Esophagus squamous epithelium (tissue), 5 donors: ENCODE measurements at regions not wholly inside any gene's neighbourhood (a gene's known extent, or its start where the extent isn't known, plus 50 kb on each side); places are given as distances from the start of the nearest gene placed in this dataset.

ENCODE experiments used
- DNase-seq: peaks from one replicate; lab custom pipeline; 2025; lab: John Stamatoyannopoulos, UW
- H3K27ac ChIP-seq, 4 donors: fragments of 200-600 bp; sonication (generic); one replicate each; pipeline ENCODE4 v1.5.1; 2016 to 2019; ENCODE audit warnings: mild to moderate bottlenecking in 1 of 4
- H3K27me3 ChIP-seq, 4 donors: fragments of 200-600 bp; sonication (generic); 1 replicate in 3 of 4; 2 replicates in 1 of 4; pipeline versions ENCODE4 v1.5.1 to v1.6.0; 2017 to 2021; ENCODE audit warnings: antibody characterized with exemption in 1 of 4
- H3K36me3 ChIP-seq, 3 donors: fragments of 200-600 bp; sonication (generic); one replicate each; pipeline ENCODE4 v1.5.1; 2016 to 2019
- H3K4me1 ChIP-seq, 3 donors: fragments of 200-600 bp; sonication (generic); one replicate each; pipeline ENCODE4 v1.5.1; 2017 to 2019
- H3K4me3 ChIP-seq, 4 donors: fragments of 200-600 bp; sonication (generic); 1 replicate in 3 of 4; 2 replicates in 1 of 4; pipeline ENCODE4 v1.5.1; 2016 to 2019; ENCODE audit warnings: mild to moderate bottlenecking in 2 of 4, moderate library complexity in 1 of 4
- H3K9me3 ChIP-seq, 3 donors: fragments of 200-600 bp; sonication (generic); one replicate each; pipeline ENCODE4 v1.5.1; 2016 to 2019
- POLR2A ChIP-seq, 4 donors: fragments of 450-650 bp; IDR thresholded peaks; one replicate each; pipeline ENCODE4 v1.6.1; 2017; ENCODE audit warnings: antibody characterized with exemption in 4 of 4, mild to moderate bottlenecking in 4 of 4, moderate library complexity in 3 of 4
- WGBS, 2 donors: methylation state at CpG; one replicate each; pipeline ENCODE4 v1.1.5; 2018; 5-methylcytosine and 5-hydroxymethylcytosine counted together
- intact Hi-C: fragments of 100-400 bp; cut with DNase I; formaldehyde crosslinking; loops from one replicate; pipeline ENCODE4 v1.15.0; 2022
- TF ChIP-seq, protein P1 (sequence below), 6 experiments: fragments of 450-650 bp in 4 of 6; fragments of 200-600 bp in 2 of 6; sonication (generic) in 2 of 6; IDR thresholded peaks; one replicate each; pipeline ENCODE4 v1.5.1; 2016 to 2019; ENCODE audit warnings: antibody characterized with exemption in 6 of 6, mild to moderate bottlenecking in 4 of 6, moderate library complexity in 4 of 6
- donor health status: DM: yes; HTN: yes; CAD: no.

DNA sequence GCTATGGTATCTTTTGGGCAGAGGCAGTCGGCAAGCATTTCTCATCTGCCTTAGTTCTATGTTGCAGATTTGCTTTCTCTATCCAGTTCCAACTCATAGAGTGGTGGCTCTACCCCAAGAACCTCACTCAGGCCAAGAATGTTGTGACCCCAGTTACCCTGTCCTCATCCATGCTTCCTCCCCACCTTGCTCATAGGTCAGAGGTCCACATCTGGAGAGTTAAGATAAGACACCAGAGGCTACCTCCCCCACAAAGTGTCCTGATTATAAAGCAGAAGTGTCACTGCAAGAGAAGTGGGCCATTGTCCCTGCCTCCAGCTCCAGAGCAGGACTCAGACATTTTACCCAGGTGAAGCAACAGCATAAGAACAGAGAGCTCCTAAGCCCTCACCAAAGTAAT lies 276.8 kb upstream of the CHST9 start:
- WGBS, 2 donors = 64 to 75% methylated on average over 1 of the region's 1 CpG
- Histone ChIP-seq H3K27me3 (no peaks in the 10 kb centered on the region), H3K9me3 (no peaks in the 10 kb centered on the region), H3K36me3 (no peaks in the 10 kb centered on the region), H3K4me3 (no peak overlapping the region), H3K4me1 (no peaks in the 10 kb centered on the region), H3K27ac (no peak overlapping the region)
- DNase-seq = no peak
- intact Hi-C loops = loop anchor here (5.0 kb wide), 1 partner anchor 50 kb away; no protein-coding TSS in a partner anchor
- TF ChIP-seq POLR2A (IDR thresholded peaks at IDR 0.05) = no peak
- TF ChIP-seq, protein P1, sequence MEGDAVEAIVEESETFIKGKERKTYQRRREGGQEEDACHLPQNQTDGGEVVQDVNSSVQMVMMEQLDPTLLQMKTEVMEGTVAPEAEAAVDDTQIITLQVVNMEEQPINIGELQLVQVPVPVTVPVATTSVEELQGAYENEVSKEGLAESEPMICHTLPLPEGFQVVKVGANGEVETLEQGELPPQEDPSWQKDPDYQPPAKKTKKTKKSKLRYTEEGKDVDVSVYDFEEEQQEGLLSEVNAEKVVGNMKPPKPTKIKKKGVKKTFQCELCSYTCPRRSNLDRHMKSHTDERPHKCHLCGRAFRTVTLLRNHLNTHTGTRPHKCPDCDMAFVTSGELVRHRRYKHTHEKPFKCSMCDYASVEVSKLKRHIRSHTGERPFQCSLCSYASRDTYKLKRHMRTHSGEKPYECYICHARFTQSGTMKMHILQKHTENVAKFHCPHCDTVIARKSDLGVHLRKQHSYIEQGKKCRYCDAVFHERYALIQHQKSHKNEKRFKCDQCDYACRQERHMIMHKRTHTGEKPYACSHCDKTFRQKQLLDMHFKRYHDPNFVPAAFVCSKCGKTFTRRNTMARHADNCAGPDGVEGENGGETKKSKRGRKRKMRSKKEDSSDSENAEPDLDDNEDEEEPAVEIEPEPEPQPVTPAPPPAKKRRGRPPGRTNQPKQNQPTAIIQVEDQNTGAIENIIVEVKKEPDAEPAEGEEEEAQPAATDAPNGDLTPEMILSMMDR (IDR thresholded peaks at IDR 0.05) = no peak

DNA sequence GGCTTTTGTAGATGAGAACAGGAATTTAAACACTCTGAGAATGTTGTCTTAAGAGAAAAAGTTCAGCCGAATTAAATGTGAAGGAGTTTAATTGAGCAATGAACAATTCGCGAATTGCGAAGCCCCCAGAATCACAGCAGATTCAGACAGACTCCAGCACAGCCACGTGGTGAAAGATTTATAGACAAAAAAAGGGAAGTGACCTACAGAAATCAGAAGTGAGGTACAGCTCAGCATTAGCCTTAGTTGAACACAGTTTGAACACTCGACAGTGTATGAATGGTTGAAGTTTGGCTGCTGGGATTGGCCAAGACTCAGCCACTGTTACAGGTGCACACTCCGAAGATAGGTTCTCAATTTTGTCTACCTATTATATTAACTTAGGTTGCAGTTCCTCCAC lies 264.0 kb upstream of the CHST9 start:
- intact Hi-C loops = no loop called here

DNA sequence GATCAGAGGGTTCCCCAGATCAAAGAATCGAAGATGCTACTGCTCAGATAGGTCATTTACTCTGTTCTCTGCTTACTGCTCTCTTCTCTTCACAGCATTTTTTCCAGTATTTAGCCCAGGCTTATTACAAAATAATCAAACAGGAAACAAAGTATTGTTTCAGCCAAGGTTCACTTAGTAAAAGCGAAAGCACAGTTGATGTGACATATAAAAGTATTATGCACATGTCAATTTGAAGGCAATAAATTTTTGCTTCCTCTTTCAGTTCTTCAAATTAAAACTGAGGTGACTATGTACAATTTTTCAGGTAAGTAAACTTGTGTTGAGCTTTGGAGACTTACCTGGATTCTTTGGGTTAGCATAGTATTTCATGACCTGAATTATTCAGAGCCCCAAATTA lies 262.8 kb upstream of the CHST9 start:
- Histone ChIP-seq H3K4me1 (no peaks in the 10 kb centered on the region), H3K27ac (no peak overlapping the region), H3K9me3 (no peaks in the 10 kb centered on the region), H3K27me3 (no peaks in the 10 kb centered on the region), H3K36me3 (no peaks in the 10 kb centered on the region), H3K4me3 (no peak overlapping the region)
- TF ChIP-seq, protein P1 (IDR thresholded peaks at IDR 0.05) = no peak
- no peak for TF ChIP-seq POLR2A (IDR thresholded peaks at IDR 0.05)
- intact Hi-C loops = no loop called here
- no peak for DNase-seq
- 41 to 45% methylated on average over 2 of the region's 2 CpGs for WGBS, 2 donors

More for the DNA sequence above, 264.0 kb upstream of the CHST9 start:
- Histone ChIP-seq H3K4me1 (no peaks in the 10 kb centered on the region), H3K4me3 (no peak overlapping the region), H3K27me3 (no peaks in the 10 kb centered on the region), H3K9me3 (no peaks in the 10 kb centered on the region), H3K36me3 (no peaks in the 10 kb centered on the region), H3K27ac (no peak overlapping the region)
- no peak for DNase-seq
- TF ChIP-seq POLR2A (IDR thresholded peaks at IDR 0.05) = no peak
- TF ChIP-seq, protein P1 (IDR thresholded peaks at IDR 0.05) = no peak
- WGBS, 2 donors = 71 to 74% methylated on average over 7 of the region's 7 CpGs

DNA sequence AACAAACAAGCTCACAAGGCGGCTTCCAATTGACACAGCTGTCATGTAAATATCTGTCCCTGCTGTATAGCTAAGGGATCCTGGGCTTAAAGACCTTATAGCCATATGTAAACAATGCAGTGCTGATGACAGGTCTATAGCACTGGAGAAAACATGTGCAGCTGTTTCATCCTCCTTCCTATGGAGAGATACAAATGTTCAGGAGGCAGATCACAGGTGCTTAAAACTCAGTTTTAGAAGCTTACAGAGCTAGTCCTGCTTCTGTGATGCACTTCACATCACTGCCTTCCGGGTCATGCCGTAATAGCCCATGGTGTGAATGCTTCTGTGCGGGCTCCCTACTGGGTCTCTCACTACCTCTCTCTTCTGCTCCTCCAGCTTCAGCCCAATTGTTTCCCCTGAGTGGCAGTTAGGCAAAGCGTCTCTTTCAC lies 262.4 kb upstream of the CHST9 start:
- no peaks in the 10 kb centered on the region for H3K36me3 ChIP-seq
- TF ChIP-seq, protein P1 (IDR thresholded peaks at IDR 0.05) = no peak
- TF ChIP-seq POLR2A (IDR thresholded peaks at IDR 0.05) = no peak
- no peaks in the 10 kb centered on the region for H3K9me3 ChIP-seq
- H3K4me1 ChIP-seq = no peaks in the 10 kb centered on the region
- H3K27me3 ChIP-seq = no peaks in the 10 kb centered on the region
- WGBS, 2 donors = 60 to 61% methylated on average over 5 of the region's 5 CpGs
- no peak overlapping the region for H3K27ac ChIP-seq
- no peak for DNase-seq
- no peak overlapping the region for H3K4me3 ChIP-seq
- intact Hi-C loops = no loop called here

DNA sequence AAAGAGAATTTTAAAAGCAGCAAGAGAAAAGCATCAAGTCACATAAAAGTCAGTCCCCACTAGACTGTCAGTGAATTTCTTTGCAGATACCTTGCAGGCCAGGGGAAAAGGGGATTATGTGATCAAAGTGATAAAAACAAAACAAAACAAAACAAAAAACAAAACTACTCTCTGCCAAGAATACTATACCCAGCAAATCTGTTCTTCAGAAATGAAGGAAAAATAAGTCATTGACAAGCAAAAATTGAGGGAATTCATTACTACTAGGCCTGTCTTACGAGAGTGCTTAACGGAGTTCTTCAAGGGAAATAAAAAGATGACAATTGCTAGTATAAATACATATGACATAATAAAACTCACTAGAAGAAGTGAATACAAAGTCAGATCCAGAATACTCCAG lies 245.5 kb upstream of the CHST9 start:
- H3K36me3 ChIP-seq = no peaks in the 10 kb centered on the region
- 86 to 87% methylated on average over 2 of the region's 2 CpGs for WGBS, 2 donors
- intact Hi-C loops = no loop called here
- DNase-seq = no peak
- H3K27ac ChIP-seq = no peak overlapping the region
- no peak overlapping the region for H3K4me3 ChIP-seq
- H3K4me1 ChIP-seq = no peaks in the 10 kb centered on the region
- H3K9me3 ChIP-seq = no peaks in the 10 kb centered on the region
- TF ChIP-seq, protein P1 (IDR thresholded peaks at IDR 0.05) = no peak
- TF ChIP-seq POLR2A (IDR thresholded peaks at IDR 0.05) = no peak
- H3K27me3 ChIP-seq = no peaks in the 10 kb centered on the region
